Muscle layer of colon (tissue), 2 donors: ENCODE measurements at regions not wholly inside any gene's neighbourhood (a gene's known extent, or its start where the extent isn't known, plus 50 kb on each side); places are given as distances from the start of the nearest gene placed in this dataset.

Source experiments
- H3K27ac ChIP-seq: one replicate; pipeline ENCODE4 v1.7.0; 2013; ENCODE audit warnings: low read depth, mild to moderate bottlenecking, low read length, moderate library complexity
- H3K27me3 ChIP-seq, 2 donors: one replicate each; pipeline ENCODE4 v1.7.0; 2013; ENCODE audit warnings: low read length in 2 of 2, mild to moderate bottlenecking in 2 of 2; ENCODE audit not compliant: insufficient read depth in 2 of 2, control insufficient read depth in 1 of 2
- H3K36me3 ChIP-seq: one replicate; pipeline ENCODE4 v1.7.0; 2013; ENCODE audit warnings: mild to moderate bottlenecking, low read length; ENCODE audit not compliant: insufficient read depth
- H3K4me1 ChIP-seq: one replicate; pipeline ENCODE4 v1.7.0; 2013; ENCODE audit warnings: mild to moderate bottlenecking, low read length; ENCODE audit not compliant: insufficient read depth
- H3K4me3 ChIP-seq, 2 donors: one replicate each; pipeline ENCODE4 v1.7.0; 2013; ENCODE audit warnings: low read length in 2 of 2, low read depth in 1 of 2, mild to moderate bottlenecking in 1 of 2, moderate library complexity in 1 of 2
- H3K9ac ChIP-seq: one replicate; pipeline ENCODE4 v1.7.0; 2013; ENCODE audit warnings: low read length
- H3K9me3 ChIP-seq: one replicate; pipeline ENCODE4 v1.7.0; 2013; ENCODE audit warnings: mild to moderate bottlenecking, low read length
- donor health status: abdominal sarcoma.
- donor health status: Adenocarcinoma of cecum.

- no peaks in the 10 kb centered on the region for H3K36me3 ChIP-seq
- no peaks in the 10 kb centered on the region for H3K9me3 ChIP-seq
- no peak overlapping the region for H3K9ac ChIP-seq
- no peaks in the 10 kb centered on the region for H3K27me3 ChIP-seq
- H3K4me1 ChIP-seq: no peaks in the 10 kb centered on the region
- H3K4me3 ChIP-seq: no peak overlapping the region
- no peak overlapping the region for H3K27ac ChIP-seq
Measured at GRCh38 chr9:120338340-120338739, 241.6 kb downstream of the CDK5RAP2 start.

- no peak overlapping the region for H3K4me3 ChIP-seq
- H3K9me3 ChIP-seq: no peaks in the 10 kb centered on the region
- H3K36me3 ChIP-seq: no peaks in the 10 kb centered on the region
- H3K9ac ChIP-seq: no peak overlapping the region
- no peak overlapping the region for H3K27ac ChIP-seq
- no peaks in the 10 kb centered on the region for H3K27me3 ChIP-seq
- no peaks in the 10 kb centered on the region for H3K4me1 ChIP-seq
Measured at GRCh38 chr9:120337131-120337530, 242.8 kb downstream of the CDK5RAP2 start.

GRCh38 chr9:120336753-120337090 is 243.2 kb downstream of the CDK5RAP2 start:
- Histone ChIP-seq H3K27me3 (no peaks in the 10 kb centered on the region), H3K9ac (no peak overlapping the region), H3K27ac (no peak overlapping the region), H3K36me3 (no peaks in the 10 kb centered on the region), H3K9me3 (no peaks in the 10 kb centered on the region), H3K4me3 (no peak overlapping the region), H3K4me1 (no peaks in the 10 kb centered on the region)

GRCh38 chr9:120336021-120336752 is 243.8 kb downstream of the CDK5RAP2 start:
- H3K36me3 ChIP-seq: no peaks in the 10 kb centered on the region
- no peaks in the 10 kb centered on the region for H3K27me3 ChIP-seq
- H3K9me3 ChIP-seq: no peaks in the 10 kb centered on the region
- H3K4me1 ChIP-seq: no peaks in the 10 kb centered on the region
- no peak overlapping the region for H3K27ac ChIP-seq
- no peak overlapping the region for H3K9ac ChIP-seq
- no peak overlapping the region for H3K4me3 ChIP-seq

- H3K9ac ChIP-seq: no peak overlapping the region
- H3K27ac ChIP-seq: no peak overlapping the region
- H3K4me3 ChIP-seq: no peak overlapping the region
- H3K27me3 ChIP-seq: no peaks in the 10 kb centered on the region
- no peaks in the 10 kb centered on the region for H3K9me3 ChIP-seq
- H3K36me3 ChIP-seq: no peaks in the 10 kb centered on the region
- H3K4me1 ChIP-seq: no peaks in the 10 kb centered on the region
Measured at GRCh38 chr9:120331913-120332312, 248.1 kb downstream of the CDK5RAP2 start.

GRCh38 chr9:120330031-120330430 is 249.9 kb downstream of the CDK5RAP2 start:
- Histone ChIP-seq H3K27me3 (no peaks in the 10 kb centered on the region), H3K9me3 (no peaks in the 10 kb centered on the region), H3K9ac (no peak overlapping the region), H3K4me3 (no peak overlapping the region), H3K27ac (no peak overlapping the region), H3K4me1 (no peaks in the 10 kb centered on the region), H3K36me3 (no peaks in the 10 kb centered on the region)

GRCh38 chr9:120327322-120327721 is 252.6 kb downstream of the CDK5RAP2 start:
- H3K27ac ChIP-seq: no peak overlapping the region
- H3K9me3 ChIP-seq: no peaks in the 10 kb centered on the region
- no peaks in the 10 kb centered on the region for H3K36me3 ChIP-seq
- H3K4me3 ChIP-seq: no peak overlapping the region
- H3K27me3 ChIP-seq: no peaks in the 10 kb centered on the region
- no peak overlapping the region for H3K9ac ChIP-seq
- H3K4me1 ChIP-seq: no peaks in the 10 kb centered on the region

GRCh38 chr9:120326049-120326693 is 253.8 kb downstream of the CDK5RAP2 start:
- Histone ChIP-seq H3K9ac (no peak overlapping the region), H3K9me3 (no peaks in the 10 kb centered on the region), H3K27me3 (no peaks in the 10 kb centered on the region), H3K4me3 (no peak overlapping the region), H3K27ac (no peak overlapping the region), H3K4me1 (no peaks in the 10 kb centered on the region), H3K36me3 (no peaks in the 10 kb centered on the region)

- no peaks in the 10 kb centered on the region for H3K4me1 ChIP-seq
- H3K27ac ChIP-seq: no peak overlapping the region
- H3K9me3 ChIP-seq: no peaks in the 10 kb centered on the region
- H3K36me3 ChIP-seq: no peaks in the 10 kb centered on the region
- no peak overlapping the region for H3K9ac ChIP-seq
- H3K4me3 ChIP-seq: no peak overlapping the region
- no peaks in the 10 kb centered on the region for H3K27me3 ChIP-seq
Measured at GRCh38 chr9:120324996-120325642, 254.8 kb downstream of the CDK5RAP2 start.

- H3K36me3 ChIP-seq: no peaks in the 10 kb centered on the region
- no peaks in the 10 kb centered on the region for H3K9me3 ChIP-seq
- no peaks in the 10 kb centered on the region for H3K27me3 ChIP-seq
- no peak overlapping the region for H3K27ac ChIP-seq
- H3K9ac ChIP-seq: no peak overlapping the region
- no peak overlapping the region for H3K4me3 ChIP-seq
- H3K4me1 ChIP-seq: no peaks in the 10 kb centered on the region
Measured at GRCh38 chr9:120324461-120324860, 255.5 kb downstream of the CDK5RAP2 start.

- H3K4me3 ChIP-seq: no peak overlapping the region
- H3K27me3 ChIP-seq: no peaks in the 10 kb centered on the region
- H3K27ac ChIP-seq: no peak overlapping the region
- H3K9me3 ChIP-seq: no peaks in the 10 kb centered on the region
- no peaks in the 10 kb centered on the region for H3K4me1 ChIP-seq
- no peak overlapping the region for H3K9ac ChIP-seq
- H3K36me3 ChIP-seq: no peaks in the 10 kb centered on the region
Measured at GRCh38 chr9:120323125-120323524, 256.8 kb downstream of the CDK5RAP2 start.
